ENCODE measurements at regions not wholly inside any gene's neighbourhood (a gene's known extent, or its start where the extent isn't known, plus 50 kb on each side); places are given as distances from the start of the nearest gene placed in this dataset.
"Not testable (repeated sequence)": the region's sequence is repeated elsewhere in the genome, so short reads cannot be mapped to it uniquely, and the experiment has no call there.

DNA sequence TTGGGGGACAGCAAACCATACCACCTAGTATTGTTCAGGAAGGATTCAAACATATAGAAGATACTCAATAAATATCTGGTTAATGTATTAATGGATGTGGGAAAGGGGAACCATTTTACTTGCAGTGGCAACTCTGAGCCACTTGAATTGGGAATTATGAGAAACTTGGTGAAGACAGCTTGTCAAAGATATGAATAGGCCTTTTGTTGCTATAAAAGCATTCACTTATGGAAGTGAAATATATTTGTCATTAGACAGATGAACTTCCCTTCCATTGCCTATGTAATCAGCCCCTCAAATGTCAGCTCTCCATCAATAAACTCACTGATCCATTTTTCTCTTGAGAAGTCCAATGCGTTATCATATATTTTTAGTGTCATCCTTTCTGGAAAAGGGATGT lies 56.1 kb downstream of the GPR85 start:
- no peak for DNase-seq

DNA sequence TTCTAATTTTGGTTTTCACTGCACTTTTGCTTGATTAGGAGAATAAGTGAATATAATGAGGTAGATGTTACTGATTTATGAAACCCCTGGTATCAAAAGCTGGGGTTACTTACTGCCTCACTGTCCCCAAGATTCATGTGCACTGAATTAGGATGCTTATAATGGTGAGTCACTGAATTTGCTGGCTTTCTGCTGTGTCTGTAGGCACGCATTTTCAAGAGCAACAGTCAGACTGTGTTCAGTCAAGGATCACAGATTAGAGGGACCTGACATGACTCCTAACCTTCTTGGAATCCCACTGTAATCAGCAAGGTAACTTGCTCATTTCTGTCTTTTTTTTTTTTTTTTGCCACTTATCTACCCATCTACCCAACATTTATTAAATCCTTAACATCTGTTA lies 59.7 kb downstream of the GPR85 start:
- no peak for DNase-seq

DNA sequence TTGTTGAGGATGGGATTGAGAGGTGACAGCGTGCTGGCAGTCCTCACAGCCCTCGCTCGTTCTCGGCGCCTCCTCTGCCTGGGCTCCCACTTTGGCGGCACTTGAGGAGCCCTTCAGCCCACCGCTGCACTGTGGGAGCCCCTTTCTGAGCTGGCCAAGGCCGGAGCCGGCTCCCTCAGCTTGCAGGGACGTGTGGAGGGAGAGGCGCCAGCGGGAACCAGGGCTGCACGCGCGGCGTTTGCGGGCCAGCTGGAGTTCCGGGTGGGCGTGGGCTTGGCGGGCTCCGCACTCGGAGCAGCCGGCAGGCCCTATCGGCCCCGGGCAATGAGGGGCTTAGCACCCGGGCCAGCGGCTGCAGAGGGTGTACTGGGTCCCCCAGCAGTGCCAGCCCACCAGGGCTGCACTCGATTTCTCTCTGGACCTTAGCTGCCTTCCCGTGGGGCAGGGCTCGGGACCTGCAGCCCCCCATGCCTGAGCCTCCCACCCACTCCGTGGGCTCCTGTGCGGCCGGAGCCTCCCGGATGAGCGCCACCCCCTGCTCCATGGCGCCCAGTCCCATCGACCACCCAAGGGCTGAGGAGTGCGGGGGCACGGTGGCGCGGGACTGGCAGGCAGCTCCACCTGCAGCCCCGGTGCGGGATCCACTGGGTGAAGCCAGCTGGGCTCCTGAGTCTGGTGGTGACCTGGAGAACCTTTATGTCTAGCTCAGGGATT lies 69.3 kb downstream of the GPR85 start:
- not testable (repeated sequence) for DNase-seq

DNA sequence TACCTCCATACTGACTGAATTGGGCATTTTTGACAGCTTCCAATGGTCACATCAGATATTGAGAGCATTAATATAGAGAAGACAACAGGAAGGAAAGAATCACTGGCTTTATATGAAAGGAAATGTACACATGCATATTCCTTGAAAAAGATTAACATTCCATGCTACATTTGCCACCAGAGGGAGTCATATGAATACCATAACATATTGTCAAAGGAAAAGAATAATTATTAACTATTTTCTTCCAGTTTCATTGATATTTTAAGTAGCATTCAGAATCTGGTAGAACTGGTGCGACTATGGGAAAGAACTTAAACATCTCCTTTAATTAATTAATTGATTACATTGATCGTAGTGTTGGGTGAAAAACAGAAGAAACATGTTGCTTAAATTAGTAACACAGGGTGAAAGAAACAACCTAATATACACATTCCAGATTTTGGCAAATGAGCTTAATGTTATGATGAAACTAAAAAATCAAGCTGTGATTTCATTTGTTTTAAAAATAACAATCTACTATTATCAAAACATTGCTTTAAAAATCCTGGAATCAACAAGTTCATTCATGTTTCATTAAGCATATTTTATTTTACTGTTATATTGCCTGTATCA lies 71.5 kb downstream of the GPR85 start:
- DNase-seq: no peak

DNA sequence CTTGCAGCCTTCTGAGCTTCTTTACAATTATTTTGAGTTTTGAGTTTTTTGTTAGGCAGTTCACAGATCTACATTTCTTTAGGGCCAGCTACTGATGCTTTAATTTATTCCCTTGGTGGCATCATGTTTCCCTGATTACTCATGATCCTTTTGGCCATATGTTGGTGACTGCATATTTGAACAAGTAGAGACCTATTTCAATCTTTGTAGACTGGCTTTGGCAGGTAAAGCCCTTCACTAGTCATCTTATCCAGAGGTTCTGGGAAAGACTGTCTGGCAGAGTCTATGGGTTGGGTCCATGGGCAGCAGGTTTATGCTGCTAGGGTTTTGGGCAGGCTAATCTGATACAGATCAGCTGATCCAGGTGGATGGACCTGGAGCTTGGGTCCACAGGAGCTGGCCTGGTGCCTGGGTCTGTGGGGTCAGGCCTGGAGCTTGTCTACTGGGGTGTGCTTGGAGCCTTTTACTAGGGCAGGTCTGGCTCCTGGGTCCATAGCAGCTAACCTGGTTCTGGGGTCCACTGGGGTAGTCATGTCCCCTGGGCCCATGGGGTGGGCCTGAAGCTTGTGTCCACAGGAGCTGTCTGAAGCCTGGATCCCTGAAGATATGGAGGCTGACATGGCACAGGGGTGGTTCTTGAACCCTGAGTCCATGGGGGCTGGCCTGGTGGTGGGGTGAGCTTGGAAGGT lies 72.7 kb downstream of the GPR85 start:
- DNase-seq: no peak

DNA sequence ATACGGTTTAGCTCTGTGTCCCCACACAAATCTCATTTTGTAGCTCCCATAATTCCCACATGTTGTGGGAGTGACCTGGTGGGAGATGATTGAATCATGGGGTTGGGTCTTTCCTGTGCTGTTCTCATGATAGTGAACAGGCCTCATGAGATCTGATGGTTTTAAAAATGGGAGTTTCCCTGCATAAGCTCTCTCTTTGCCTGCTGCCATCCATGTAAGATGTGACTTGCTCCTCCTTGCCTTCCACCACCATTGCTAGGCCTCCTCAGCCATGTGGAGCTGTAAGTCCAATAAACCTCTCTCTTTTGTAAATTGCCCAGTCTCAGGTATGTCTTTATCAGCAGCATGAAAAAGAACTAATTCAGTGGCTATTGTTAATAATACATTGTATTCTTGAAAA lies 73.8 kb downstream of the GPR85 start:
- DNase-seq: not testable (repeated sequence)

DNA sequence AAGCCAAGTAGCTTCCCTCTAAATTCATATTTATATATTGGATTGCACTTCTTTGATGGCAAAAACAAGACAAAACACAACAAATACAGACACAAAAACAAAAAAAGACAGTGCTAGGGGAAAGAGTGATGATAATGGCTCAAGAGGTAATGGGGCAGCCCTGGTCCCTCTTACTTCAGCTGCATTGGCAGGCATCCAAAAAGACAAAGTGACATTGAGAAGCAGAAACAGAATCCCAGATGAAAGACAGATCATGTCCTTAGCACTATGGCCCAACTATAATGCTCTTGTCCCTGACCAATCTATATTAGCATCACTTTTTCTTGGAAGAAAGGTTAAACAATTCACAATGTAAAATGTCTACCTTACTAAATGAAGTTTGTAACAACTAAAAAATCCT lies 76.2 kb downstream of the GPR85 start:
- no peak for DNase-seq

DNA sequence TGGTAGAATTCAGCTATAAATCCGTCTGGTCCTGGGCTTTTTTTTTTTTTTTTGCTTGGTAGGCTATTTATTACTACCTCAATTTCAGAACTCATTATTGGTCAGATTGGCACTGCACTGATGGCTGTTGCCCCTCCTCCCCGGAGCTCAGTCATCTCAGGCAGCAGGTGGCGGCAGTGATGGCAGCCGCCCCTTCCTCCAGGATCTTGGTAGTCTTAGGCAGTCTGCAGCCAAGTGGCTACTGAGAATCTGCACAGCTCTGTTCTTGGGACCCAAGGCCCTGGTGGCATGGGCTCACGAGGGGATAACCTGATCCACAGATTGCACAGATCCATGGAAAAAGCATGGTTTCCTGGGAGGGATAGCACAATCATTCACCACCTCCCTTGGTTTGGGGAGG lies 77.9 kb downstream of the GPR85 start:
- DNase-seq: no peak

DNA sequence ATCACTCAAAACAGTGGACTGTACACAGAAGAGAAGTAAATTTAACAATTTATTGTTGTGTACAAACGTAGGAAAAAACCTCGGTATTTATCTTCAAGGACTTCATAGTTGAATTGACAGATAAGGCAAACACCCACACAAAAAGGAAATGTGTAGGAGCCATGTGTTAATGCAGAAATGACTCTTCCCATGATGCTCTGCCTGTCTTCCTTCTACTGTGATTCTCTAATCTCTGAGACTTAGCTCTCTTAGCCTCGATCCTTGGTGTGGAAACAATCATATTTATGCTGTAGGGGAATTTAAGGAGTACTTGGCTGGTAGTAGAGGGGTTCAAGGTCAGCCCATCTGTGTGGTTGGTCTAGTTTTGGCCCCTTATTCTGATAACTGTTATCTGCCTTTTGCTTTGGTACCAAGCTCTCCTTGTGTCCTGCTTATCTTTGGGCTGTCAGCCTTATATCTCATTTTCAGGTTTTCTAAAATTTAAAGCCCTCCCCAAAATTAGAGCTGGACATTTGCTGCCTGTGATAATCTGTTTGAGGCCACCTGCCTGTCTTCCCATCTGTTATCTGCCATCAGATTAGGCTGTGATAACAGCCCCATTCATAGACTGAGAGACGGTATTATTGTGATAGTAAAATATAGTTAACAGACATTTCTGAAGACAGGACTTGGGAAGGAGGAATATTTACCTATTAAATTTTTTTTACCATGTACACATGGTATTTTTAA lies 81.7 kb downstream of the GPR85 start:
- no peak for DNase-seq

DNA sequence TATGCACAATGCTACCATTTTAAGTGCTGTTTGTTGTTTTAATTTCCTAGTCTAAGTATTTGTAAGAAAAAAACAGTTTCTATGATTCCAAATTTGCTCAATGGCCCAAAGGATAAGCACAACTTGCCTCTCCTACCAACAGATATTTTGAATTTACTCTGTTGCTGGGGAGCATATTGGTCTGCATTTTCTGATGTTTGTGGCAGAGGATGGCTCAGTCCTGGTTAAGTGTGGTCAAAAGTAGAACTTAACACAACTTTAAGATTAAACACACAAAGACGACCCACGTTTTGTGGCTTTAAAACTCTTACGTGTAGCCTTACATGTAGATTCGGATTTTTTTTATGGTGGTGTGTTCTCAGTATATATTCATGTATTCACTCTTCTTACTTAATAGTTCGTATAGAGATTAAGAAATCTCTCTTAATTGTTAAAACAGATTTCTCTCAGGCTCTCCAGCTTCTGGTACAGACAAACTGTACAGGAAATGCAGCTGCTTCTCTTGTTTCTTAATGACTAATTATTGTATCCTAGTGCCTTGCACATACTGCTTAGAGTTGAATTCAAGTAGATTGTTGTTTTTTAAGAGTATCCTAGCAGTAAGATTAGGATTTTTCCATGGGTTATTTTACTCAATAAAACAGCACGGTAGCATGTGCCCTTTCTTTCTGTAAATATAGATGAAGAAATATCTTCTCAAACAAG lies 86.2 kb downstream of the GPR85 start:
- DNase-seq: no peak

DNA sequence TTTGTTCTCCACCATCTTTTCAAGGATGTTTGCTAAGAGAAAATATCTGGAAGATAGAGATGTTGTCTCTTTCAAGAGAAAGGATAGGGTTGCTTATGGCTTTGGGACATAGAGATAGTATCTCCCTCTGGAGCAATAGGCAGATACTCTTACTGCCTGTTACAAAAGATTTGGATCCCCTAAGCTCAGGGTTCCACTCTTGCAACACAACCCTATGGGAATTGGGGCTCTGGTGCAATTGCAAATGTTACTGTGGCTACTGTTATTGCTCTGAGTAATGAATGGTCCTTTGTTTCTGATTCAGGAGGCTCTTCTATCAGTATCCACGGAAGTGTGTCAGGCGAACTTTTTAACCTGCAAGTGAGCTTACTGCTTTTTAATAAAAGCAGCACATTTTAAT lies 88.8 kb downstream of the GPR85 start:
- DNase-seq: no peak

DNA sequence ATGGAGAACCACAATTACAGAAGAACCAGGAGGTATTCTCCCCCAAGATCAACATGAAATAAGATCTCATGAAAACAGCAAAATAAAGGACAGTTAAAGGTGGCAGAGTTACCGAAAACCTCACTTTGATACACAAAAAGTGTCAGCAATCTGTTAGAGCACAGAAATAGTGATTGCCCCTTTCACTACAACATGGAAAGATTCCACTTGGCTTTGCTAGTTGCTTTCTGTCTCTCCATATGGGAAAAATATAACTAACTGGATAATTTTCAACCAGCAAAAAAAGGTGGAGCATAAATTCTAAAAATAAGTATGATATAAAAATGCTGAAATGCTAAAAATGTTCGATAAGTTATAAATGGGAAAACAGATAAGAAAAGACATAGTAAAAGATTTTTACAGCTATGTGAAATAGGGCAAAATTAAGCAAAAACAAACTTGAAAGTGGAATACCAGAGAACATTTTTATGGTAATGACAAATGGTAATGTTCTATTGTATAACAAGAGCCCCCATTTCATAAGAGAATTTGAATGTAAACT lies 90.2 kb downstream of the GPR85 start:
- DNase-seq: no peak

DNA sequence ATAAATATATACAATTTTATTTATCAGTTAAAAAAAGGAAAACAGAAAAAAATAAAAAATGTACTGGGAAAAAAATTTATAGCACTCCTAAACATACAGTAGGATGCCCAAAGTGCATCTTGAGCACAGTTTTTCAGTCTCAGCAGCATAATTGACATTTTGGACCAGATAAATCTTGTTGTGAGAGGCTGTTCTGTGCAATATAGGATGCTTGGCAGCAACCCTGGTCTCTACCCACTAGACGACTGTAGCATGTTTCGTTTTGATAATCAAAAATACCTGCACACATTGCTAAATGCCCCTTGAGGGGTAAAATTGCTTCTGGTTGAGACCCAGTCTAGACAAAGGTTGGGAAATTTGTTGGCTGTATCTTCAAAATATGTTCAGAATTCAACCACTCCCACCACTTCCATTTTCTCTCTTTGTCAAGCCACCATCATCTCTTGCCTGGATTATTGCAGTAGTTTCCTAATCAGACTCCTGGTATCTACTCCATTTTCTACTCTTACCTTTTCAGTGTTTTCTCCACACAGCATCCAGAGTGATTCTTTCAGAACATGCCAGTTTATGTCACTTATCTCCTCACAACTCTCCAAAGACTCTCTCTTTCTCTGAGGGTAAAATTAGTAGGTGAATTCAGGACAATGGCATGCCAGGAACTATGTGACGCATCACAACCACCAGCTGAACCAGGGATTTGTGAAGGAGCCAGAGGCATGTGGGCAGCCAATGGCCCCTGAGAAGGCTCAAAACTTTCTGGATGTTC lies 91.4 kb downstream of the GPR85 start:
- DNase-seq: no peak

DNA sequence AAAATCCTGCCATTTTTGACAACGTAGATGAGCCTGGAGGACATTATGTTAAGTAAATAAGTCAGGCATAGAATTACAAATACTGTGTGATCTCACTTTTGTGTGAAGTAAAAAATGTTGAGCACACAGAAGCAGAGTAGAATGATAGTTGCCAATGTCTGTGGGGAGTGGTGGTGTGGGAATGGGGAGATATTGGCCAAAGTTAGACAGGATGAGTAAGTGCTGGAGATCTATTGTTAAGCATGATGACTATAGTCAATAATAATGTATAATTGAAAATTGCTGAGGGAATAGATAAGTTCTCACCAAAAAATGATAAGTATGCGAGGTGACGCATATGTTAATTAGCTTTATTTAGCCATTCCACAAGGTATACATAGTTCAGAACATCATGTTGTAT lies 92.0 kb downstream of the GPR85 start:
- no peak for DNase-seq

DNA sequence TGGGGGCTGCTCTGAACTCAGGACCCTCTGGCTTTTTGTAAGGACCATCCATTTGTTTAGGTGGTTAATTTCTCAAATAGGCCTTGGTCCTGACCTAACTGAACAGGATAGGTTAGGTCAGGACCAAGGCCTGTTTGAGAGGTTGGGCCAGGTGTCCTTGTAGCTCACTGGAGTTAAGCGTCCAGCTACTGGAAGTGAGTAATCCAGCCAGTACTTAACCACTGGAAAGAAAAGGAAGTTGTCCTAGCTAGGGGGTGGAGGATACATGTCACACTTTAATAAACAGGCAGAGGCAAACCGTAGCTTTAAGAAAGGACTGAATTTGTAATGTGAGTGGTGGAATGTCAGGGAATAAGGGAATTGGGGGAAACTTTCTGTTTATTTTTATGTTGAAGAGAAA lies 96.0 kb downstream of the GPR85 start:
- no peak for DNase-seq

DNA sequence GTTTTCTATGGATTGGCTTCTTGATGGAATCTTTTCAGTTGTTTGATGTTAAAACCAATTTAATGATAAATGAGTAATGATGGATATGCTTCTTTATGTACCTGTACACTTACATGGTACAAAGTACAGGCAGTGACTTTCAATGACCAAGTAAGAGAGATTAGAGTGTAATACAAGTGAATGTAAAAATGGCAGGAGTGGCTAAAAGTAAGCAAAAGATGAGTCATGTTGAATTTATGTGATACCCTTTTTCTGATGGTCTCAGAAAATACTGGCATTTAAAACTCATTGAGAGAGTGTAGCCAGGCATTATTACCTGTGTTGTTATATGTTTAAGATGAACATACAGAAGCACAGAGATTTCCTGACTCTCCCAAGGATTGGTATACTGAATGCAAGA lies 97.1 kb downstream of the GPR85 start:
- no peak for DNase-seq

DNA sequence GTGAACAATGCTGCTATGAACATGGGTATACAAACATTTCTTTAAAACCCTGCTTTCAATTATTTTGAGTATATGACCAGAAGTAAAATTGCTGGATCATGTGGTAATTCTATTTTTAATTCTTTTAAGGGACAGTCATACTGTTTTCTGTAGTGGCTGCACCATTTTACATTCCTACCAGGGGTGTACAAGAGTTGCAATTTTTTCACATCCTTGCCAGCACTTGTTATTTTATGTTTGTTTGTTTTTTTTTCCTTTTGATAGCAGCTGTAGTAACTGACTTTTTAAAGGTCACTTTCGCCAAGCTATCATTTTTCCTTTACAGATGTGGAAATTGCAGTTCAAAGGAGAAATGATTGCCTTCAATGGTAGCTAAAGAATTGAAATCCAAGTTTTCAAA lies 99.5 kb downstream of the GPR85 start:
- no peak for DNase-seq

DNA sequence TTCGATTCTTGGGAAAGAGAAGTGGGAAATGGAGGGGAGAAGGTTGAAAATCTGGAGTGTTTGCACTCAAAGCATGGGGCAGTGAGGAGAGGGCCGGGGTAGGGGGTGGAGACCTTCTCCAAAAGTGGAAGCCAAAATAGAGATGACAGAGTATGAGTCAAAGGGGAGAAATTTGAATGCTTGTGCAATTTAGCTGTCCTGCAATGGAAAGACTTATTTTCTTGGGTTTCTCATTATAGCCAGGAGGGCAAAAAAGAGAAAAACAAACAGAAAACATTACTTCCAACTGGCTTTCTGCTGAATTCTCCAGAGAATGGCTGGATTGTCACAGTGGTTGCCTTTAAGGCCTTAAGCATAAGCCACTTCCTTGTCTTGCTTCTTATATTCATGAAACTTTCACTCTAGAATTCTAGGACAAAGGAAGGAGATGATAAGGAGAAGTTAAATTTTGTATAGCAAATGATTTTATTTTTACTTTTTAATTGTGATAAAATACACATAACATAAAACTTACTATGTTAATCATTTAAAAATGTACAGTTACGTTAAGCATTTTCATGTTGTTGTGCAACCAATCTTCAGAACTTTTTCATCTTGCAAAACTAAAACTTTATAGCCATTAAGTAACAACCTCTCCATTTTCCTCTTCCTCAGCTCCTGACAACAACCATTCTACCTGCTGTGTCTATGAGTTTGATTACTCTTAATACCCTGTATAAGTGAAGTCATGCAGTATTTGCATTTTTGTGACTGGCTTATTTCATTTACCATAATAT lies 100.2 kb downstream of the GPR85 start:
- DNase-seq: no peak

DNA sequence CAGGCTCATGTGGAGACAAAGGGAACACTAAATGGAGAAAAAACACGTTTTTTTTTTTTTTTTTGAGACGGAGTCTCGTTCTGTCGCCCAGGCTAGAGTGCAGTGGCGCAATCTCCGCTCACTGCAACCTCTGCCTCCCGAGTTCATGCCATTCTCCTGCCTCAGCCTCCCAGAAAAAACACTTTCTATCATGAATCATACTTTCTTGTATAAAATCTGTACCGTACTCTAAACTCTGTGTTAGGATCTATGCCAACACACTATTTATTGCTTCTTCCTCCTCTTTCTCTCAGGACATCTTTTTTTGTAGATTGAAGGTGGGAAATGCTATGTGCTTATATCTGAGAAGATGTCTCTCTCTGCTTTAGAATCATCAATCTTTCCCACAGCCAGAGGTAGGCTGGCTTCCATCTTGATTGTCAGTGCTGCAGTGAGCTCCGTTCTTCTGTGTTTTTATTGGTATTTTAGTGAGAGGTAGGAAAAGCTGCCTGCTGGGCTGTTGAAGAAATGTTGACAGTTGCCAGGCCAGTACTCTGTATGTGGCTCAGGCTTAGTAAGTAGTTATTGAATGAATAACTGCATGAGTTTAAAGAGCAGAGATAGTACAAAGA lies 101.1 kb downstream of the GPR85 start:
- DNase-seq: no peak

DNA sequence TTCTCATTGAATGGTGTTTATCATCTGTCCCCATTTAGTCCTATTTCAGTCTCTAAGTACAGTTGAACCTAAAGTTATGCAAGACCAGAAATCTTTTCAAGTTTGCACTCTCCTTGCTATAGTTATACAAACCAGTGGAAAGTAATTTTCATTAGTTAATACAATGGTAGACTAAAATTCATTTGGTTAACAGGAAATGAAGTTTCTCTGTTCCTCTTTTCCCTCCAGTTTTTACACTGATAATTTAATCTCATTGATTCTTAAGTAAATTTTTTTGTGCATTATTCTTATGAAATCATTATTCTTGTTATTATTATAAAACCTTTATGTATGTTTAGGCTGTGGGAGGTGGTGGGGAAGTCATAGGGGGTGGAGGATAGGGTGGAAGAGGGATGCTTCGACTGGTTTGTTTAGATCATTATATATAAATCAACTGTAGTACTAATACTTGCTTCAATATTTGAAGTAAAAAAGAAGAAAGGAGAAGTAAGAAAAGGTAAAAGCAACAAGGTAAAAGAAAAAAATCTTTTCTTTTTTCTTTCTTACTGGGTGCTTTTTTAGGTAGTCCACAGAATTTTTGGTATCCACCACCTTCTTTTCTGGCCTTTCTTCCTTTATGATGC lies 104.1 kb downstream of the GPR85 start:
- DNase-seq: no peak
